IMR-90 (cell line): ENCODE measurements at regions not wholly inside any gene's neighbourhood (a gene's known extent, or its start where the extent isn't known, plus 50 kb on each side); places are given as distances from the start of the nearest gene placed in this dataset.

ENCODE experiments used
- ATAC-seq: fragments of 200-7000 bp; cut with Tn5 transposase; 2 replicates; pipeline ENCODE4 v1.9.1; 2020; ENCODE audit warnings: low read depth, mild to moderate bottlenecking, moderate library complexity
- BruUV-seq: library from RNA; stranded (reverse); fragments of 400-500 nt; replicated peaks from 2 replicates; lab custom pipeline; 2021; lab: Mats Ljungman, UMichigan
- CTCF ChIA-PET: fragments of 300-600 bp; formaldehyde crosslinking; extraction: SDS; loops from one replicate; lab custom pipeline; 2021; ENCODE audit warnings: antibody characterized with exemption; lab: Yijun Ruan, JAX
- POLR2A ChIA-PET: fragments of 300-600 bp; sonication (Branson Sonifier 250); formaldehyde crosslinking; loops from one replicate; lab custom pipeline; 2022; ENCODE audit warnings: antibody characterized with exemption; ENCODE audit not compliant: unreplicated experiment; lab: Charles Lee
- DNase-seq: peaks from one replicate; pipeline ENCODE4 v3.0.0; 2013
- H2AFZ ChIP-seq: replicated peaks from 2 replicates; pipeline ENCODE3; 2013; ENCODE audit warnings: low read length, mild to moderate bottlenecking; ENCODE audit not compliant: poor library complexity
- H2AK5ac ChIP-seq: 2 replicates; pipeline ENCODE4 v1.6.1; 2013; ENCODE audit warnings: low read depth, low read length, inconsistent platforms
- H2AK9ac ChIP-seq: replicated peaks from 2 replicates; pipeline ENCODE3; 2013; ENCODE audit warnings: mild to moderate bottlenecking, low read depth, low read length, moderate library complexity; ENCODE audit not compliant: poor library complexity
- H2BK120ac ChIP-seq: 2 replicates; pipeline ENCODE4 v1.6.1; 2013; ENCODE audit warnings: low read depth, low read length, inconsistent platforms
- H2BK15ac ChIP-seq: 3 replicates; pipeline ENCODE4 v1.6.1; 2013; ENCODE audit warnings: low read depth, low read length, inconsistent platforms
- H2BK20ac ChIP-seq: 2 replicates; pipeline ENCODE4 v1.6.1; 2013; ENCODE audit warnings: low read depth, mild to moderate bottlenecking, inconsistent platforms, low read length, moderate library complexity
- H2BK5ac ChIP-seq: 2 replicates; pipeline ENCODE4 v1.6.1; 2013; ENCODE audit warnings: mild to moderate bottlenecking, low read depth, low read length, inconsistent platforms; ENCODE audit not compliant: poor library complexity, severe bottlenecking
- H3K14ac ChIP-seq: replicated peaks from 2 replicates; pipeline ENCODE4 v1.6.1; 2013; ENCODE audit warnings: low read depth, low read length, inconsistent platforms
- H3K18ac ChIP-seq: 2 replicates; pipeline ENCODE4 v1.6.1; 2013; ENCODE audit warnings: low read depth, low read length, control low read depth
- H3K23ac ChIP-seq: 2 replicates; pipeline ENCODE4 v1.6.1; 2013; ENCODE audit warnings: low read depth, low read length, inconsistent platforms
- H3K27ac ChIP-seq: 2 replicates; pipeline ENCODE4 v1.5.1; 2013; ENCODE audit warnings: mild to moderate bottlenecking, control low read depth, low read length; ENCODE audit not compliant: insufficient read depth
- H3K27me3 ChIP-seq: 2 replicates; pipeline ENCODE4 v1.6.1; 2013; ENCODE audit warnings: low read length; ENCODE audit not compliant: control insufficient read depth, insufficient read depth
- H3K36me3 ChIP-seq: 2 replicates; pipeline ENCODE4 v1.6.1; 2013; ENCODE audit warnings: low read length, mixed read lengths; ENCODE audit not compliant: control insufficient read depth, insufficient read depth
- H3K4ac ChIP-seq: 2 replicates; pipeline ENCODE4 v1.6.1; 2013; ENCODE audit warnings: low read depth, low read length, inconsistent platforms
- H3K4me1 ChIP-seq: 2 replicates; pipeline ENCODE4 v1.6.1; 2013; ENCODE audit warnings: low read length, mixed read lengths; ENCODE audit not compliant: control insufficient read depth, insufficient read depth
- H3K4me2 ChIP-seq: 2 replicates; pipeline ENCODE4 v1.6.1; 2013; ENCODE audit warnings: low read depth, mild to moderate bottlenecking, control low read depth, low read length, moderate library complexity
- H3K4me3 ChIP-seq: 2 replicates; pipeline ENCODE4 v1.5.1; 2013; ENCODE audit warnings: low read depth, mild to moderate bottlenecking, control low read depth, low read length, moderate library complexity; ENCODE audit not compliant: insufficient read depth
- H3K56ac ChIP-seq: 2 replicates; pipeline ENCODE4 v1.6.1; 2013; ENCODE audit warnings: low read length, inconsistent platforms; ENCODE audit not compliant: insufficient read depth; ENCODE audit errors: extremely low read depth
- H3K79me1 ChIP-seq, 2 experiments: 2 replicates each; pipeline ENCODE4 v1.6.1; 2013; ENCODE audit warnings: low read length in 2 of 2, inconsistent platforms in 1 of 2, low read depth in 1 of 2
- H3K9ac ChIP-seq: 2 replicates; pipeline ENCODE4 v1.6.1; 2013; ENCODE audit warnings: low read depth, low read length, control low read depth
- H3K9me1 ChIP-seq: 2 replicates; pipeline ENCODE4 v1.6.1; 2013; ENCODE audit warnings: low read length, inconsistent platforms; ENCODE audit not compliant: insufficient read depth
- H3K9me3 ChIP-seq: 2 replicates; pipeline ENCODE4 v1.6.1; 2013; ENCODE audit warnings: low read length; ENCODE audit not compliant: control insufficient read depth, insufficient read depth
- H4K20me1 ChIP-seq: 2 replicates; pipeline ENCODE4 v1.6.1; 2013; ENCODE audit warnings: low read length, inconsistent platforms; ENCODE audit not compliant: insufficient read depth
- H4K5ac ChIP-seq: 2 replicates; pipeline ENCODE4 v1.6.1; 2013; ENCODE audit warnings: mild to moderate bottlenecking, low read depth, low read length, control low read depth
- H4K8ac ChIP-seq, 2 experiments: 2 replicates each; pipeline ENCODE4 v1.6.1; 2013; ENCODE audit warnings: low read depth in 2 of 2, low read length in 2 of 2, control low read depth in 1 of 2, inconsistent platforms in 1 of 2
- H4K91ac ChIP-seq: 2 replicates; pipeline ENCODE4 v1.6.1; 2013; ENCODE audit warnings: low read depth, low read length, inconsistent platforms; ENCODE audit not compliant: insufficient read depth
- CTCF ChIP-seq: conservative IDR thresholded peaks from 2 replicates; pipeline ENCODE4 v1.5.1; 2012; ENCODE audit warnings: mild to moderate bottlenecking, low read depth, low read length, improper control_type of control experiment
- MXI1 ChIP-seq: IDR thresholded peaks from 2 replicates; pipeline ENCODE4 v1.6.1; 2012; ENCODE audit warnings: low read depth, mild to moderate bottlenecking, low read length, moderate library complexity, borderline replicate concordance
- RFX5 ChIP-seq: IDR thresholded peaks from 2 replicates; pipeline ENCODE4 v1.8.0; 2012; ENCODE audit warnings: low read depth, mild to moderate bottlenecking, low read length, moderate library complexity
- WGBS, 2 experiments: methylation state at CpG; one replicate each; pipeline versions ENCODE4 v1.1.5 to v1.1.7; 2013; ENCODE audit warnings: missing lambda C conversion rate in 2 of 2; ENCODE audit not compliant: insufficient read length in 1 of 2; ENCODE audit errors: extremely low coverage in 2 of 2; 5-methylcytosine and 5-hydroxymethylcytosine counted together
- dilution Hi-C: fragments of 300-500 bp; cut with HindIII; formaldehyde crosslinking; loops from one replicate; pipeline ENCODE4 v1.14.3; 2018; ENCODE audit warnings: low sequenced_read_pairs; ENCODE audit not compliant: unreplicated experiment
- in situ Hi-C: fragments of 300-500 bp; cut with MboI; formaldehyde crosslinking; loops from 3 replicates; pipeline ENCODE4 v1.14.3; 2019; ENCODE audit warnings: low sequenced_read_pairs, inconsistent platforms, mixed read lengths
- intact Hi-C: fragments of 100-400 bp; cut with micrococcal nuclease; formaldehyde crosslinking; loops from 2 replicates; pipeline ENCODE4 v1.10.0; 2022

- Histone ChIP-seq H3K4me1 (no peaks in the 10 kb centered on the region), H4K5ac (no peak overlapping the region), H2BK120ac (no peak overlapping the region), H3K9ac (no peak overlapping the region), H2BK20ac (no peak overlapping the region), H3K14ac (no peak overlapping the region), H3K18ac (no peak overlapping the region), H3K9me1 (no peaks in the 10 kb centered on the region), H2BK15ac (no peak overlapping the region), H3K36me3 (no peaks in the 10 kb centered on the region), H3K56ac (no peak overlapping the region), H3K4me3 (no peak overlapping the region), H2BK5ac (no peak overlapping the region), H2AK5ac (no peak overlapping the region), H3K9me3 (peaks cover 4% of the 10 kb centered on the region), H3K23ac (no peak overlapping the region), H3K27me3 (peaks cover 36% of the 10 kb centered on the region), H4K20me1 (no peaks in the 10 kb centered on the region), H4K91ac (no peak overlapping the region), H4K8ac (no peak overlapping the region), H3K79me1 (no peaks in the 10 kb centered on the region), H3K4ac (no peak overlapping the region), H2AK9ac (no peak overlapping the region), H3K27ac (no peak overlapping the region), H3K4me2 (no peak overlapping the region), H2AFZ (peak overlapping the region; percentile 8)
- DNase-seq (no peak), ATAC-seq (no peak)
- TF ChIP-seq MXI1 (no peak), CTCF (no peak), RFX5 (no peak)
- dilution Hi-C loops (no loop called here), intact Hi-C loops (no loop called here), in situ Hi-C loops (no loop called here)
- WGBS, 2 experiments, result 7% methylated on average over 3 of the region's 13 CpGs; no CpG with 5 or more reads in 1 of the 2 experiments
- BruUV-seq, result no TSS peak
- ChIA-PET CTCF (no interaction called here), POLR2A (no interaction called here)
Observed at GRCh38 chr17:77546772-77547241, 406.0 kb downstream of the SEC14L1 start.
